Karpas-422 (cell line): ENCODE measurements at regions not wholly inside any gene's neighbourhood (a gene's known extent, or its start where the extent isn't known, plus 50 kb on each side); places are given as distances from the start of the nearest gene placed in this dataset.

Experiments
- DNase-seq: peaks from one replicate; pipeline ENCODE4 v3.0.0-alpha.2; 2015
- H2AFZ ChIP-seq: fragments of 200-600 bp; sonication (generic); 2 replicates; pipeline ENCODE4 v1.6.1; 2014; ENCODE audit warnings: antibody characterized with exemption, low read length, mixed read lengths
- H3K27ac ChIP-seq: fragments of 200-600 bp; sonication (generic); 2 replicates; pipeline ENCODE4 v1.5.1; 2014; ENCODE audit warnings: mild to moderate bottlenecking, low read length, moderate library complexity
- H3K27me3 ChIP-seq: fragments of 200-600 bp; sonication (generic); 2 replicates; pipeline ENCODE4 v1.6.1; 2014; ENCODE audit warnings: low read length, mixed read lengths
- H3K36me3 ChIP-seq: fragments of 200-600 bp; sonication (generic); 2 replicates; pipeline ENCODE4 v1.6.1; 2014; ENCODE audit warnings: low read length, mixed read lengths; ENCODE audit not compliant: insufficient read depth
- H3K4me1 ChIP-seq: fragments of 200-600 bp; sonication (generic); 2 replicates; pipeline ENCODE4 v1.6.1; 2014; ENCODE audit warnings: mild to moderate bottlenecking, low read length, mixed read lengths
- H3K4me2 ChIP-seq: fragments of 200-600 bp; sonication (generic); 2 replicates; pipeline ENCODE4 v1.6.1; 2014; ENCODE audit warnings: low read length, low read depth, mild to moderate bottlenecking; ENCODE audit not compliant: poor library complexity, severe bottlenecking
- H3K4me3 ChIP-seq: fragments of 200-600 bp; sonication (generic); 2 replicates; pipeline ENCODE4 v1.5.1; 2014; ENCODE audit warnings: mild to moderate bottlenecking, antibody characterized with exemption, low read length, mixed read lengths
- H3K79me2 ChIP-seq: fragments of 200-600 bp; sonication (generic); 2 replicates; pipeline ENCODE4 v1.6.1; 2014; ENCODE audit warnings: mild to moderate bottlenecking, low read length, mixed read lengths
- H3K9ac ChIP-seq: fragments of 200-600 bp; sonication (generic); 2 replicates; pipeline ENCODE4 v1.6.0; 2014; ENCODE audit warnings: low read length
- H3K9me2 ChIP-seq: fragments of 200-600 bp; sonication (generic), shearing (Covaris generic); replicated peaks from 2 replicates; pipeline ENCODE4 v1.6.0; 2014; ENCODE audit warnings: mild to moderate bottlenecking, low read length, moderate library complexity; ENCODE audit not compliant: insufficient read depth
- H3K9me3 ChIP-seq: fragments of 300-700, 200-600 bp; sonication (generic); 2 replicates; pipeline ENCODE4 v1.6.1; 2014; ENCODE audit warnings: low read length, mixed read lengths
- H4K20me1 ChIP-seq: fragments of 200-600 bp; sonication (generic); 2 replicates; pipeline ENCODE4 v1.6.1; 2014; ENCODE audit warnings: mild to moderate bottlenecking, antibody characterized with exemption, low read length, low read depth; ENCODE audit not compliant: insufficient read depth

GRCh38 chr2:48157150-48157549 is 157.3 kb upstream of the FOXN2 start:
- H3K4me1 ChIP-seq = no peaks in the 10 kb centered on the region
- H4K20me1 ChIP-seq = no peaks in the 10 kb centered on the region
- H3K4me3 ChIP-seq = no peak overlapping the region
- H3K9me3 ChIP-seq = peaks cover 4% of the 10 kb centered on the region; the same call in 1 of the 2 replicates
- H2AFZ ChIP-seq = no peak overlapping the region
- DNase-seq = no peak
- H3K36me3 ChIP-seq = no peaks in the 10 kb centered on the region
- H3K27me3 ChIP-seq = no peaks in the 10 kb centered on the region; the same call in 1 of the 2 replicates
- H3K79me2 ChIP-seq = no peaks in the 10 kb centered on the region
- H3K27ac ChIP-seq = no peak overlapping the region
- no peak overlapping the region for H3K9ac ChIP-seq
- no peaks in the 10 kb centered on the region for H3K9me2 ChIP-seq
- no peak overlapping the region for H3K4me2 ChIP-seq

- Histone ChIP-seq H3K9ac (no peak overlapping the region), H3K79me2 (no peaks in the 10 kb centered on the region), H3K36me3 (no peaks in the 10 kb centered on the region), H2AFZ (no peak overlapping the region), H3K4me3 (no peak overlapping the region), H3K27ac (no peak overlapping the region), H3K9me2 (no peaks in the 10 kb centered on the region), H3K4me1 (no peaks in the 10 kb centered on the region), H3K27me3 (no peaks in the 10 kb centered on the region), H3K9me3 (peaks cover 4% of the 10 kb centered on the region; the same call in 1 of the 2 replicates), H3K4me2 (no peak overlapping the region), H4K20me1 (no peaks in the 10 kb centered on the region)
- no peak for DNase-seq
These were observed 152.9 kb upstream of the FOXN2 start for GRCh38 chr2:48161628-48162027.

GRCh38 chr2:48162742-48163141 is 151.7 kb upstream of the FOXN2 start:
- H3K79me2 ChIP-seq = no peaks in the 10 kb centered on the region
- H3K27me3 ChIP-seq = no peaks in the 10 kb centered on the region
- DNase-seq = no peak
- H4K20me1 ChIP-seq = no peaks in the 10 kb centered on the region
- H3K4me2 ChIP-seq = no peak overlapping the region
- no peaks in the 10 kb centered on the region for H3K36me3 ChIP-seq
- no peak overlapping the region for H3K9ac ChIP-seq
- no peak overlapping the region for H2AFZ ChIP-seq
- no peak overlapping the region for H3K4me3 ChIP-seq
- H3K9me2 ChIP-seq = no peaks in the 10 kb centered on the region
- H3K27ac ChIP-seq = no peak overlapping the region
- no peaks in the 10 kb centered on the region for H3K4me1 ChIP-seq
- no peaks in the 10 kb centered on the region for H3K9me3 ChIP-seq

DNA sequence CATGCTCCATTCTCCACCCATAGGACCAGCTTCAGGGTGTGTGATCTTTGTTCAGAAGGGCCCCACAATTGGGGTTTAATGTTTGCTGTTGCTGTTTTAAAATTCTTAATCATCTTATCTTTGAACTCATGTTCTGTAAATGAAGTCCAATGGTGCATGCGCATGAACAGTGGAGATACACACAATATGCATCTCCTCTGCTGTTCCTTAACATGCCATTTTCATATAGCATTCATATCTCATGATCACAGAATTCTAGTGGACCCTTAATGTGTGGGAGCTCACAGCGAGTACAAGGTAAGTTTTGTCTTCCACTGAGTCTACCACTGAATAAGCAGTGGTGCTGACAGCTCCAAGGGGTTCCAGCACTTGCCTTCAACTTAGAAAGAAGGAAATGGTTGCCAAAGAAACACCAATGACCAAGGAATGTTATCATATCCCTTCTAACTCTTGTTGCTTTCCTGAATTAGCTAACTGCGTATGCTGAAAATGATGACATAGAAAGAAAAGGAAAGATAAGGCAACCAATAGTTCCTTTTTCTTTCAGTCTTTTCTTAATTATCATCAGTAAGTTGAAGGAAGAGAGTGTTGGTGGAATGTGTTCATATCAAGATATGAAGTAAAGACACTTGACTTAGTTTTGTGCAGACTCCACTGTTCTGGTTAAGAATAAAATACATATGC is 149.3 kb upstream of the FOXN2 start:
- no peak overlapping the region for H3K4me3 ChIP-seq
- no peaks in the 10 kb centered on the region for H3K9me3 ChIP-seq
- no peaks in the 10 kb centered on the region for H3K9me2 ChIP-seq
- no peaks in the 10 kb centered on the region for H3K27me3 ChIP-seq
- H3K4me2 ChIP-seq = no peak overlapping the region
- H3K9ac ChIP-seq = no peak overlapping the region
- H3K27ac ChIP-seq = no peak overlapping the region
- no peaks in the 10 kb centered on the region for H3K4me1 ChIP-seq
- H3K36me3 ChIP-seq = no peaks in the 10 kb centered on the region
- H4K20me1 ChIP-seq = no peaks in the 10 kb centered on the region
- DNase-seq = no peak
- H3K79me2 ChIP-seq = no peaks in the 10 kb centered on the region
- no peak overlapping the region for H2AFZ ChIP-seq

DNA sequence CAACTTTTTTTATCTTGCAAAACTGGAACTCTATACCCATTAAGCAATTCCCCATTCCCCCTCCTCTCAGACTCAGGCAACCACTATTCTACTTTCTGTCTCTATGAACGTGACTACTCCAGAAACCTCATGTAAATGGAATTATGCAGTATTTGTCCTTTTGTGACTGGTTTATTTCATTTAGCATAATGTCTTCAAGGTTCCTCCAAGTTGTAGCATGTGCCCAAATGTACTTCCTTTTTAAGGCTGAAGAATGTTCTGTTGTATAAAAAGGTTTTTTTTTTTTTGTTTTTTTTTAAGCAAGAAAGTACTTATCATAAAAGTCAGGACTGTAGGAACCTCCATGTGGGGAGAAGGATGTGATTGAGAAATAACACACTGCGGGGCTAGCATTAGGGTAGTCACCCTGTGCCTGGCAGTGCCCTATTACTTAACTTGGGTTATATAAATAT is 145.3 kb upstream of the FOXN2 start:
- no peaks in the 10 kb centered on the region for H3K79me2 ChIP-seq
- H2AFZ ChIP-seq = no peak overlapping the region
- peaks cover 5% of the 10 kb centered on the region; the same call in 1 of the 2 replicates for H3K4me1 ChIP-seq

GRCh38 chr2:48170281-48170680 is 144.2 kb upstream of the FOXN2 start:
- H3K27me3 ChIP-seq = no peaks in the 10 kb centered on the region
- no peak overlapping the region for H3K9ac ChIP-seq
- H3K4me1 ChIP-seq = peaks cover 5% of the 10 kb centered on the region; the same call in 1 of the 2 replicates
- no peaks in the 10 kb centered on the region for H3K9me2 ChIP-seq
- H2AFZ ChIP-seq = no peak overlapping the region
- no peak for DNase-seq
- H3K79me2 ChIP-seq = no peaks in the 10 kb centered on the region
- no peak overlapping the region for H3K4me2 ChIP-seq
- no peak overlapping the region for H3K27ac ChIP-seq
- no peak overlapping the region for H3K4me3 ChIP-seq
- H3K36me3 ChIP-seq = no peaks in the 10 kb centered on the region
- no peaks in the 10 kb centered on the region for H4K20me1 ChIP-seq
- no peaks in the 10 kb centered on the region for H3K9me3 ChIP-seq

More for the DNA sequence above, 145.3 kb upstream of the FOXN2 start:
- H3K27ac ChIP-seq = no peak overlapping the region
- no peaks in the 10 kb centered on the region for H3K9me2 ChIP-seq
- no peaks in the 10 kb centered on the region for H3K9me3 ChIP-seq
- DNase-seq = no peak
- H4K20me1 ChIP-seq = no peaks in the 10 kb centered on the region
- H3K4me3 ChIP-seq = no peak overlapping the region
- no peaks in the 10 kb centered on the region for H3K27me3 ChIP-seq
- H3K9ac ChIP-seq = no peak overlapping the region
- no peak overlapping the region for H3K4me2 ChIP-seq
- no peaks in the 10 kb centered on the region for H3K36me3 ChIP-seq

DNA sequence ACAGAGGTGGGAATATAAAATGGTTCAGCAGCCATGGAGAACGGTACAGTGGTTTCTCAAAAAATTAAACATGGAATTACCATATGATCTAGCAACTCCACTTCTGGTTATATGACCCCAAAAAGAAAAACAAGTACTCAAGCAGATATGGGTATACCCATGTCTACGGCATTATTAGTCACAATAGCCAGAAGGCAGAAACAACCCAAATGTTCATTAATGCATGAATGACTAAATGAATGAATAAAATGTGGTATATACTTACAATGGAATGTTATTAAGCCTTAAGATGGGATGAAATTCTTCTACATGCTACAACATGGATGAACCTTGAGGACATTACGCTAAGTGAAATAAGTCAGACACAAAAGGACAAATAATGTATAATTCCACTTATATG is 141.3 kb upstream of the FOXN2 start:
- Histone ChIP-seq H4K20me1 (no peaks in the 10 kb centered on the region), H3K4me3 (no peak overlapping the region), H3K4me2 (no peak overlapping the region), H3K9me3 (no peaks in the 10 kb centered on the region), H3K27ac (no peak overlapping the region), H3K79me2 (no peaks in the 10 kb centered on the region), H3K9ac (no peak overlapping the region), H3K36me3 (no peaks in the 10 kb centered on the region), H3K9me2 (no peaks in the 10 kb centered on the region), H3K4me1 (peaks cover 5% of the 10 kb centered on the region; the same call in 1 of the 2 replicates), H2AFZ (no peak overlapping the region), H3K27me3 (no peaks in the 10 kb centered on the region)
- no peak for DNase-seq

- H3K4me3 ChIP-seq = no peak overlapping the region
- H3K36me3 ChIP-seq = no peaks in the 10 kb centered on the region
- no peak overlapping the region for H3K4me2 ChIP-seq
- DNase-seq = no peak
- no peak overlapping the region for H3K27ac ChIP-seq
- H3K9ac ChIP-seq = no peak overlapping the region
- H3K9me2 ChIP-seq = no peaks in the 10 kb centered on the region
- no peak overlapping the region for H2AFZ ChIP-seq
- H3K79me2 ChIP-seq = no peaks in the 10 kb centered on the region
- H3K9me3 ChIP-seq = no peaks in the 10 kb centered on the region
- H3K4me1 ChIP-seq = peaks cover 5% of the 10 kb centered on the region; the same call in 1 of the 2 replicates
- H3K27me3 ChIP-seq = no peaks in the 10 kb centered on the region
- no peaks in the 10 kb centered on the region for H4K20me1 ChIP-seq
These were observed 140.0 kb upstream of the FOXN2 start for GRCh38 chr2:48174503-48174902.
